ENCODE measurements at regions not wholly inside any gene's neighbourhood (a gene's known extent, or its start where the extent isn't known, plus 50 kb on each side); places are given as distances from the start of the nearest gene placed in this dataset.

DNA sequence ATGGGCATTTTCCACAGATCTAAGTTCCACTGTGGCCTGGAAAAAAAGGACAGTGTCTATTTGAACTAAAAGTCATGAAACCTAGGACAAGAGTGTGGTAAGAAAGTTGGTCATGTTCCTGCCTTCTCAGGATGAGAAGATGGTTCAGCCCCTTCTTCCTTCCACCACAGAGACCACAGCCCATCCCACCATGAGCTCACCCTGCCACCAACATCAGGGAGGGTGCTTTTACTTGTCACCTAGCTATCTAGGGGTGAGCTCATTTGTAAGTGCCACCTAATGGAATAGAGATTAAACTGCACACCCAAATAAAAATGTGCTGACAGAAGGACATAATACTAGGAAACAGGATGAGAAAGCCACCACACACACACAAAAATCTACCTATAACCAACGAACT is 235.9 kb downstream of the SPIN4 start:
- no peak overlapping the region for H3K4me3 ChIP-seq (ENCODE audit: low read depth, low read length, poor library complexity, severe bottlenecking)
- no peaks in the 10 kb centered on the region for H3K36me3 ChIP-seq (ENCODE audit: insufficient read depth, low read length, poor library complexity, severe bottlenecking)
- intact Hi-C loops (cut with micrococcal nuclease; ENCODE audit: unreplicated experiment), result no loop called here
- no TSS peak for BruUV-seq (replicated peaks)
- ChIA-PET CTCF (no interaction called here), POLR2A (ENCODE audit: low non-redundant PET) (no interaction called here)
- no peak for DNase-seq (ENCODE audit: low spot score)
- H3K4me1 ChIP-seq (ENCODE audit: insufficient read depth, low read length, poor library complexity, severe bottlenecking), result no peaks in the 10 kb centered on the region
- no peak overlapping the region for H3K27ac ChIP-seq (ENCODE audit: low read depth, low read length, poor library complexity, severe bottlenecking)
- H3K9me3 ChIP-seq (ENCODE audit: low read depth, low read length, poor library complexity, severe bottlenecking), result peaks cover 5% of the 10 kb centered on the region
- H3K27me3 ChIP-seq (replicated peaks; ENCODE audit: insufficient read depth, low read depth, low read length, poor library complexity), result no peaks in the 10 kb centered on the region
- TF ChIP-seq, protein P1, sequence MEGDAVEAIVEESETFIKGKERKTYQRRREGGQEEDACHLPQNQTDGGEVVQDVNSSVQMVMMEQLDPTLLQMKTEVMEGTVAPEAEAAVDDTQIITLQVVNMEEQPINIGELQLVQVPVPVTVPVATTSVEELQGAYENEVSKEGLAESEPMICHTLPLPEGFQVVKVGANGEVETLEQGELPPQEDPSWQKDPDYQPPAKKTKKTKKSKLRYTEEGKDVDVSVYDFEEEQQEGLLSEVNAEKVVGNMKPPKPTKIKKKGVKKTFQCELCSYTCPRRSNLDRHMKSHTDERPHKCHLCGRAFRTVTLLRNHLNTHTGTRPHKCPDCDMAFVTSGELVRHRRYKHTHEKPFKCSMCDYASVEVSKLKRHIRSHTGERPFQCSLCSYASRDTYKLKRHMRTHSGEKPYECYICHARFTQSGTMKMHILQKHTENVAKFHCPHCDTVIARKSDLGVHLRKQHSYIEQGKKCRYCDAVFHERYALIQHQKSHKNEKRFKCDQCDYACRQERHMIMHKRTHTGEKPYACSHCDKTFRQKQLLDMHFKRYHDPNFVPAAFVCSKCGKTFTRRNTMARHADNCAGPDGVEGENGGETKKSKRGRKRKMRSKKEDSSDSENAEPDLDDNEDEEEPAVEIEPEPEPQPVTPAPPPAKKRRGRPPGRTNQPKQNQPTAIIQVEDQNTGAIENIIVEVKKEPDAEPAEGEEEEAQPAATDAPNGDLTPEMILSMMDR (conservative IDR thresholded peaks at IDR 0.05; ENCODE audit: low read depth, low read length), result no peak
- no peak for TF ChIP-seq EZH2 (IDR thresholded peaks at IDR 0.05; ENCODE audit: borderline replicate concordance, low read depth, low read length, poor library complexity, severe bottlenecking)

DNA sequence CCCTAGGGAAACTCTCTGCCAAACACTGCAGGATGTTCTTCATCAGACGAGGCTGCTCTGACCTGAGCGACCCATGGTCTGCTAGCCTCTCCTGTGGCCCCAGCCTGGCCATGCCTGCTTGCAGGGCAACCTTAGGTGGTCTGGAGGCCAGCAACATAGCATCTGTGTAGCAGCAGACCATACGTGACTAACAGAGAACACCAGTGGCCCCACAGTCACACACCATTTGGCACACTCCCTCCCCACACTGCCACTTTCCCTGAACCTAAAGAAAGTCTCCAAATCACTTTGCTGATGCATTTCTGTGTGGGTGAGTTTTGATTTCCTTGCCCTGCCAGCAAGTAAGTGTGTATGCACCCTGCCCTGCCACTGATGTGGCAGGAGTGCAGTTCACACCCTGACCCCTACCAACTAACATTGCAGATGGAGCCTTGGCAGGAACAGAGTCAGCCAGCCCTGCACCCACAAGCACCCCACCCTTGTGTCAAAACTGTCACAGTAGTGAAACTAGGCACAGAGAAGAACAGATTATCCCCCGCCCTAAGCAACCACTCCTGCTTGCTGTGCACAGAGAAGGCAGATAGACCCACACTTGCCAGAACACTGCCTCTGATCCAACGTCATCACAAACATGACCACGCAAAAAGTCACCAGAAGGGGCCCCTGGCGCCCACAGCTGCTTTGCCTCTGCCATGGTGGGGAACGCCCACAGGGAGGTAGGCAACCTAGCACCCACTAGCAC is 249.1 kb downstream of the SPIN4 start:
- POLR2A ChIA-PET (ENCODE audit: low non-redundant PET), result no interaction called here
- TF ChIP-seq, protein P1 (conservative IDR thresholded peaks at IDR 0.05; ENCODE audit: low read depth, low read length), result no peak
- TF ChIP-seq EZH2 (IDR thresholded peaks at IDR 0.05; ENCODE audit: borderline replicate concordance, low read depth, low read length, poor library complexity, severe bottlenecking), result no peak
- intact Hi-C loops (cut with micrococcal nuclease; ENCODE audit: unreplicated experiment), result no loop called here
- Histone ChIP-seq H3K4me1 (ENCODE audit: insufficient read depth, low read length, poor library complexity, severe bottlenecking) (no peaks in the 10 kb centered on the region), H3K9me3 (ENCODE audit: low read depth, low read length, poor library complexity, severe bottlenecking) (peaks cover 4% of the 10 kb centered on the region), H3K27me3 (replicated peaks; ENCODE audit: insufficient read depth, low read depth, low read length, poor library complexity) (no peaks in the 10 kb centered on the region), H3K4me3 (ENCODE audit: low read depth, low read length, poor library complexity, severe bottlenecking) (no peak overlapping the region), H3K27ac (ENCODE audit: low read depth, low read length, poor library complexity, severe bottlenecking) (no peak overlapping the region), H3K36me3 (ENCODE audit: insufficient read depth, low read length, poor library complexity, severe bottlenecking) (no peaks in the 10 kb centered on the region)
- BruUV-seq (replicated peaks), result no TSS peak
- no peak for DNase-seq (ENCODE audit: low spot score)
- CTCF ChIA-PET, result no interaction called here

DNA sequence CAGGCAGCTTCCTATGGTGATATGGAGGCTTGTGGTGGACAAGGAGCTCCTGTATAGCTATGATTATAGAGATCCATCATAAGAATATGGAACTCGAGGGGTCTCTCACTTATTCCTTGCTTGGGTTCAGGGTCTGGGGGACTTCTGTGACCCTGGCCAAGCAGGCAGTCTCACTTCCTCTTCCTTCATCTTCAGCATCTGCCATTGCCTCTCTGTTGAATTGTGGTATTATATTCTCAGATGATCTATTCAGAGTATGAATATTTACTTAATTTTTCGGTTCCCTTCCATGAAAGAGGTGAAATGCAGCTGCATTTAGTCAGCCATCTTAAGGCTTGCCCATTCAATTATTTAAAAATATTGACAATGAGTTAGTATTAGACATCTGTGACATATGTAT is 292.9 kb downstream of the SPIN4 start:
- no peak overlapping the region for H3K27ac ChIP-seq (ENCODE audit: low read depth, low read length, poor library complexity, severe bottlenecking)
- POLR2A ChIA-PET (ENCODE audit: low non-redundant PET), result no interaction called here
- no peaks in the 10 kb centered on the region for H3K36me3 ChIP-seq (ENCODE audit: insufficient read depth, low read length, poor library complexity, severe bottlenecking)
- intact Hi-C loops (cut with micrococcal nuclease; ENCODE audit: unreplicated experiment), result no loop called here
- H3K9me3 ChIP-seq (ENCODE audit: low read depth, low read length, poor library complexity, severe bottlenecking), result peaks cover 22% of the 10 kb centered on the region
- H3K27me3 ChIP-seq (replicated peaks; ENCODE audit: insufficient read depth, low read depth, low read length, poor library complexity), result no peaks in the 10 kb centered on the region
- H3K4me3 ChIP-seq (ENCODE audit: low read depth, low read length, poor library complexity, severe bottlenecking), result no peak overlapping the region
- TF ChIP-seq, protein P1 (conservative IDR thresholded peaks at IDR 0.05; ENCODE audit: low read depth, low read length), result no peak
- no peak for TF ChIP-seq EZH2 (IDR thresholded peaks at IDR 0.05; ENCODE audit: borderline replicate concordance, low read depth, low read length, poor library complexity, severe bottlenecking)
- no peaks in the 10 kb centered on the region for H3K4me1 ChIP-seq (ENCODE audit: insufficient read depth, low read length, poor library complexity, severe bottlenecking)
- BruUV-seq (replicated peaks), result no TSS peak
- CTCF ChIA-PET, result no interaction called here
- DNase-seq (ENCODE audit: low spot score), result no peak
